Right lobe of liver (tissue), 6 donors: ENCODE measurements at regions not wholly inside any gene's neighbourhood (a gene's known extent, or its start where the extent isn't known, plus 50 kb on each side); places are given as distances from the start of the nearest gene placed in this dataset.

Experiments used
- ATAC-seq, 4 donors: fragments of 200-7000 bp; cut with Tn5 transposase; one replicate each; pipeline ENCODE4 v1.9.1; 2020; ENCODE audit warnings: mild to moderate bottlenecking in 4 of 4, moderate library complexity in 4 of 4
- DNase-seq, 3 donors: peaks; one replicate each; pipeline ENCODE4 v3.0.0-alpha.2; 2020
- H3K27ac ChIP-seq, 3 donors: fragments of 200-600 bp; one replicate each; pipeline ENCODE4 v1.8.0; 2022
- H3K27me3 ChIP-seq, 2 donors: fragments of 200-600 bp; one replicate each; pipeline ENCODE4 v1.8.0; 2022
- H3K36me3 ChIP-seq, 4 donors: fragments of 200-600 bp; sonication (generic) in 1 of 4; one replicate each; pipeline versions ENCODE4 v1.5.1 to v1.8.0; 2017 to 2022; ENCODE audit warnings: control low read depth in 1 of 4
- H3K4me1 ChIP-seq, 4 donors: fragments of 200-600 bp; sonication (generic) in 1 of 4; one replicate each; pipeline versions ENCODE4 v1.5.1 to v1.8.0; 2017 to 2022; ENCODE audit warnings: control low read depth in 1 of 4
- H3K4me3 ChIP-seq, 3 donors: fragments of 200-600 bp; one replicate each; pipeline ENCODE4 v1.8.0; 2022
- H3K9me3 ChIP-seq, 4 donors: fragments of 200-600 bp; sonication (generic) in 1 of 4; one replicate each; pipeline versions ENCODE4 v1.5.1 to v1.8.0; 2017 to 2022; ENCODE audit warnings: control low read depth in 1 of 4
- POLR2A ChIP-seq: fragments of 450-650 bp; IDR thresholded peaks from one replicate; pipeline ENCODE4 v1.6.1; 2017; ENCODE audit warnings: antibody characterized with exemption, mild to moderate bottlenecking
- WGBS: methylation state at CpG from one replicate; pipeline ENCODE4 v1.1.6; 2018; ENCODE audit warnings: low coverage, low lambda C conversion rate; ENCODE audit not compliant: insufficient coverage; ENCODE audit errors: missing lambda C conversion rate; 5-methylcytosine and 5-hydroxymethylcytosine counted together
- intact Hi-C, 2 donors: fragments of 100-400 bp; cut with DNase I; formaldehyde crosslinking; loops; one replicate each; pipeline versions ENCODE4 v1.11.2 to v1.14.1; 2022
- TF ChIP-seq, protein P1 (sequence below), 4 donors: fragments of 200-600 bp in 3 of 4; fragments of 450-650 bp in 1 of 4; IDR thresholded peaks; one replicate each; pipeline versions ENCODE4 v1.5.1 to v1.8.0; 2016 to 2022; ENCODE audit warnings: antibody characterized with exemption in 4 of 4, mild to moderate bottlenecking in 2 of 4
- donor health status: DM: no; HTN: yes; CAD: no.
- donor health status: DM: no; HTN: no; CAD: no.
- donor health status: DM: no; HTN: no; CAD: no.
- donor health status: DM: no; HTN: yes; CAD: no.
- donor health status: DM: no; HTN: yes; CAD: no.

DNA sequence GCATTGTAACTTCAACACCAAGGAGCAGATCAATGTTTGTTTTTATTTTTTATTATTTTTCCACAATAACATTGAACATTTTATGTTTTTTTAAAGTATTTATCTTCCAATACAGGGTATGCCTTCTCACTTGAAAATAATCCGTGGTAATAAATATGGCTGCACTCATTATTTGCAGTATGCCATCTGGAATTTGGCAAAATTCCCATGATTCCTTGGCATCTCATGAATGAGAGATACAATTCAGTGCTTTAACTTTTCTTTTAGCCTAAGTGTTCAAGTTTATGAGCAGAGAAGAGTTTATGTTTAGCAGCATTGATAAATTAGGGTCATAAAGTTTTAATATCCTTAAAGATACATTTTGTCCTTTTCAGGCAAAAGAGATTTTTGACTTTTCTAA lies 1109.6 kb upstream of the ATXN8OS start:
- DNase-seq: no peak
- no peaks in the 10 kb centered on the region for H3K4me1 ChIP-seq
- intact Hi-C loops: no loop called here
- no peak overlapping the region for H3K27ac ChIP-seq
- ATAC-seq: no peak
- H3K36me3 ChIP-seq: no peaks in the 10 kb centered on the region
- TF ChIP-seq, protein P1, sequence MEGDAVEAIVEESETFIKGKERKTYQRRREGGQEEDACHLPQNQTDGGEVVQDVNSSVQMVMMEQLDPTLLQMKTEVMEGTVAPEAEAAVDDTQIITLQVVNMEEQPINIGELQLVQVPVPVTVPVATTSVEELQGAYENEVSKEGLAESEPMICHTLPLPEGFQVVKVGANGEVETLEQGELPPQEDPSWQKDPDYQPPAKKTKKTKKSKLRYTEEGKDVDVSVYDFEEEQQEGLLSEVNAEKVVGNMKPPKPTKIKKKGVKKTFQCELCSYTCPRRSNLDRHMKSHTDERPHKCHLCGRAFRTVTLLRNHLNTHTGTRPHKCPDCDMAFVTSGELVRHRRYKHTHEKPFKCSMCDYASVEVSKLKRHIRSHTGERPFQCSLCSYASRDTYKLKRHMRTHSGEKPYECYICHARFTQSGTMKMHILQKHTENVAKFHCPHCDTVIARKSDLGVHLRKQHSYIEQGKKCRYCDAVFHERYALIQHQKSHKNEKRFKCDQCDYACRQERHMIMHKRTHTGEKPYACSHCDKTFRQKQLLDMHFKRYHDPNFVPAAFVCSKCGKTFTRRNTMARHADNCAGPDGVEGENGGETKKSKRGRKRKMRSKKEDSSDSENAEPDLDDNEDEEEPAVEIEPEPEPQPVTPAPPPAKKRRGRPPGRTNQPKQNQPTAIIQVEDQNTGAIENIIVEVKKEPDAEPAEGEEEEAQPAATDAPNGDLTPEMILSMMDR (IDR thresholded peaks at IDR 0.05): no peak
- no peak for TF ChIP-seq POLR2A
- no peaks in the 10 kb centered on the region for H3K27me3 ChIP-seq
- no peaks in the 10 kb centered on the region for H3K9me3 ChIP-seq
- H3K4me3 ChIP-seq: no peak overlapping the region
- WGBS: 87% methylated on average over 1 of the region's 1 CpG

DNA sequence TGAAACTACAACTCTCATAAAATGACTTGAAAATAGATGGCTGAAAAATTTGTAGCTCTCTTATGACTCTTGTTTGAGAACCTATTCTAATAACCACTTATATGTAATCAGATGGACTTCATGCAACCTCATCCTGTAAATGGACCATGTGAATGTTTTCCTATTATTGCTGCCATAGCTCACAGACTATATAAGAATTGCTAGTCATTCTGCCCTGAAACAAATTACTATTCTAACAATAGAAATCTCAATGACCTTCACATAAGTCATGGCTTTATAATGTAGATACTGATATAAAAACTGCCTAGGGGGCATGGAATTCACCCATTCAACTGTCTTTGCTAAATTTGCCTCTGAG lies 1111.0 kb upstream of the ATXN8OS start:
- intact Hi-C loops: no loop called here
- Histone ChIP-seq H3K4me1 (no peaks in the 10 kb centered on the region), H3K9me3 (no peaks in the 10 kb centered on the region), H3K27me3 (no peaks in the 10 kb centered on the region), H3K27ac (no peak overlapping the region), H3K4me3 (no peak overlapping the region), H3K36me3 (no peaks in the 10 kb centered on the region)
- DNase-seq (no peak), ATAC-seq (no peak)
- TF ChIP-seq, protein P1 (IDR thresholded peaks at IDR 0.05): no peak
- TF ChIP-seq POLR2A: no peak

DNA sequence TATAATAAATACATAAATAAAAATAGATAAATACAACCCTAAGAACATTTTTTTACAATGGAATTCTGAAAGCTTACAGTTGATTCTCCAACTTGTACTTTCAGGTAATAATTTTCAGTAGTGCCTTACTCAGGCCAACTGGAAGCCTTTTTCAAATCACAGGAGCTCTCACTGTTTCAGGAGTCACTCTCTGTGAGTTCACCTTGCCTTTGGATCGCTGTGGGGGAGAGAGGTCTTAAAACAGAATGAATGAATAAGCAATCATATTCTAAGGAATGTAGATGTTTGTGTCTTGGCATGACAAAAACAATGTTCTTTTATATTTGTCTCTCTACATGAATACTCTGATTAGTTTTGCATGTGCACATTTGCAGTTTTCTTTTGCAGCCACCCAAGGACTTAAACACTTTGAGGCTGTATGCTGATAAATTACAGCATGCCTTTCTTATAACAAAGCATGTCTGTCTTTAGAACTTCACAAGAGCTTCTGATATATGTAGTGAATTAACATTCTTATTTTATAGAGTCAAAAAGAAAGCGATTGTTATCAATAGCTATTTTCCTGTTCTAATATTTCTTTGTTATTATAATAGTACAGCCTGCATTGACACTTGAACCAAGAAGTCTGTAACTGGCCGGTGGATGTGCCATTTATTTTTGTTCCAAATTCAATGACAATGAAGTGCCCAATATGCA lies 1111.5 kb upstream of the ATXN8OS start:
- WGBS: 48% methylated on average over 3 of the region's 3 CpGs
- Histone ChIP-seq H3K27ac (no peak overlapping the region), H3K9me3 (no peaks in the 10 kb centered on the region), H3K36me3 (no peaks in the 10 kb centered on the region), H3K27me3 (no peaks in the 10 kb centered on the region), H3K4me1 (no peaks in the 10 kb centered on the region), H3K4me3 (no peak overlapping the region)
- no peak for TF ChIP-seq POLR2A
- TF ChIP-seq, protein P1 (IDR thresholded peaks at IDR 0.05): no peak
- intact Hi-C loops: no loop called here
- no peak for DNase-seq
- no peak for ATAC-seq

DNA sequence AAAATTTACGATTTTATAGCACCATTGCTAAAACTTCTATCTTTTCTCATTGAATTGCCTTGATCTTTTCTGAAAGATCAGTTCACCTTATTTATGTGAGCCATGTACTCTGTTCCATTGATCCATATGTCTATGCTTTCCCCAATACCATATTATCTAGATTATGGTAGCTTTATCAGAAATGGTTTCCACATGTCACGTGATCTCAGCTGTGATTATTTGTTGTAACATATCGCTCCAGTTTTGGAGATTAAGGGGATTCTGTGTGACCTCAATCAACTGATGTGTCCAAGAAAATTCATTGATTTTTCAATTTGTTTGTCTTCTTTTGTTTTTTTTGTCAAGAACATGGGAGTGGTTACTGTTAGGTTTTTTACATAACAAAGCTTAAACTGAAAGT lies 1114.5 kb upstream of the ATXN8OS start:
- TF ChIP-seq, protein P1 (IDR thresholded peaks at IDR 0.05): no peak
- TF ChIP-seq POLR2A: no peak
- H3K36me3 ChIP-seq: no peaks in the 10 kb centered on the region
- intact Hi-C loops: no loop called here
- H3K4me1 ChIP-seq: no peaks in the 10 kb centered on the region
- DNase-seq (no peak), ATAC-seq (no peak)
- no peak overlapping the region for H3K4me3 ChIP-seq
- no peak overlapping the region for H3K27ac ChIP-seq
- H3K27me3 ChIP-seq: no peaks in the 10 kb centered on the region
- no peaks in the 10 kb centered on the region for H3K9me3 ChIP-seq
- 60% methylated on average over 3 of the region's 3 CpGs for WGBS

DNA sequence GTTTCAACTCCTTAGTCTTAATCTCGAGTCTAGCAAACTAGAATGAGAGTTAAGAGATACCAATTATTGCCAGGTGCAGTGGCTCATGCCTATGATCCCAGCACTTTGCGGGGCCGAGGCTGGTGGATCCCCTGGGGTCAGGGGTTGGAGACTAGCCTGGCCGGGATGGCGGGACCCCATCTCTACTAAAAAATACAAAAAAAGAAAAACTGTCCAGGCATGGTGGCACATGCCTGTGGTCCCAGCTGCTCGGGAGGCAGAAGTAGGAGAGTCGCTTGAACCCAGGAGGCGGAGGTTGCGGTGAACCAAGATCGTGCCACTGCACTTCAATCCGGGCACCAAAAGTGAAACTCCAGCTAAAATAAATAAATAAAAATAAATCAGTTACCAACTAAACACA lies 1119.5 kb upstream of the ATXN8OS start:
- no peak overlapping the region for H3K27ac ChIP-seq
- H3K4me1 ChIP-seq: no peaks in the 10 kb centered on the region
- WGBS: 76% methylated on average over 11 of the region's 11 CpGs
- no peak for ATAC-seq
- H3K4me3 ChIP-seq: no peak overlapping the region
- no peak for TF ChIP-seq POLR2A
- TF ChIP-seq, protein P1 (IDR thresholded peaks at IDR 0.05): no peak
- intact Hi-C loops: no loop called here
- no peaks in the 10 kb centered on the region for H3K9me3 ChIP-seq
- no peaks in the 10 kb centered on the region for H3K27me3 ChIP-seq
- DNase-seq: peak in 1 of 3 donors; percentile 25
- H3K36me3 ChIP-seq: no peaks in the 10 kb centered on the region
